Neuronal stem cell (in vitro differentiated cells): ENCODE measurements at regions not wholly inside any gene's neighbourhood (a gene's known extent, or its start where the extent isn't known, plus 50 kb on each side); places are given as distances from the start of the nearest gene placed in this dataset.

ENCODE experiments used
- DNase-seq: peaks from one replicate; pipeline ENCODE4 v3.0.0-alpha.2; 2013; ENCODE audit warnings: low spot score
- H2AFZ ChIP-seq: one replicate; pipeline ENCODE4 v1.6.1; 2013; ENCODE audit warnings: mild to moderate bottlenecking, low read length, inconsistent platforms
- H2AK5ac ChIP-seq: 2 replicates; pipeline ENCODE4 v1.6.1; 2013; ENCODE audit warnings: low read depth, mild to moderate bottlenecking, inconsistent platforms, low read length, moderate library complexity, mixed read lengths
- H2BK120ac ChIP-seq: 2 replicates; pipeline ENCODE4 v1.6.1; 2013; ENCODE audit warnings: low read depth, mild to moderate bottlenecking, inconsistent platforms, low read length, moderate library complexity, mixed read lengths
- H2BK12ac ChIP-seq: one replicate; pipeline ENCODE4 v1.6.1; 2013; ENCODE audit warnings: low read length, inconsistent platforms
- H2BK15ac ChIP-seq: 2 replicates; pipeline ENCODE4 v1.6.1; 2013; ENCODE audit warnings: mild to moderate bottlenecking, low read length, inconsistent platforms, mixed read lengths
- H2BK5ac ChIP-seq: one replicate; pipeline ENCODE4 v1.6.1; 2013; ENCODE audit warnings: inconsistent platforms, mild to moderate bottlenecking, low read length, moderate library complexity
- H3K14ac ChIP-seq: one replicate; pipeline ENCODE4 v1.6.1; 2013; ENCODE audit warnings: low read length, inconsistent platforms
- H3K18ac ChIP-seq: 2 replicates; pipeline ENCODE4 v1.6.1; 2013; ENCODE audit warnings: low read length, inconsistent platforms
- H3K23ac ChIP-seq: 2 replicates; pipeline ENCODE4 v1.6.1; 2013; ENCODE audit warnings: low read depth, mild to moderate bottlenecking, mixed read lengths, low read length, inconsistent platforms; ENCODE audit not compliant: poor library complexity
- H3K27ac ChIP-seq: replicated peaks from 3 replicates; pipeline ENCODE4 v1.5.1; 2013; ENCODE audit warnings: low read length, inconsistent platforms
- H3K27me3 ChIP-seq, 3 experiments: 2 replicates each; pipeline ENCODE4 v1.6.1; 2013; ENCODE audit warnings: low read length in 3 of 3, mild to moderate bottlenecking in 2 of 3, inconsistent platforms in 1 of 3, low read depth in 1 of 3, mixed read lengths in 1 of 3, moderate library complexity in 1 of 3; ENCODE audit not compliant: control insufficient read depth in 3 of 3, insufficient read depth in 3 of 3
- H3K36me3 ChIP-seq, 2 donors: replicated peaks in 1 of 2; 2 replicates each; pipeline ENCODE4 v1.6.1; 2013; ENCODE audit warnings: low read length in 2 of 2; ENCODE audit not compliant: control insufficient read depth in 2 of 2, insufficient read depth in 2 of 2
- H3K4ac ChIP-seq: 2 replicates; pipeline ENCODE4 v1.6.1; 2013; ENCODE audit warnings: inconsistent platforms, mild to moderate bottlenecking, low read length, moderate library complexity
- H3K4me1 ChIP-seq, 2 donors: 1 replicate in 1 of 2; 2 replicates in 1 of 2; pipeline ENCODE4 v1.6.1; 2013; ENCODE audit warnings: low read length in 2 of 2, low read depth in 1 of 2; ENCODE audit not compliant: control insufficient read depth in 2 of 2, insufficient read depth in 1 of 2
- H3K4me2 ChIP-seq: one replicate; pipeline ENCODE4 v1.6.1; 2013; ENCODE audit warnings: mild to moderate bottlenecking, low read length, inconsistent platforms; ENCODE audit not compliant: insufficient read depth, poor library complexity, severe bottlenecking
- H3K4me3 ChIP-seq, 2 donors: 2 replicates each; pipeline ENCODE4 v1.5.1; 2013; ENCODE audit warnings: low read length in 2 of 2, mild to moderate bottlenecking in 2 of 2, inconsistent platforms in 1 of 2, moderate library complexity in 1 of 2
- H3K79me1 ChIP-seq: one replicate; pipeline ENCODE4 v1.6.1; 2013; ENCODE audit warnings: low read depth, mild to moderate bottlenecking, inconsistent platforms, low read length, moderate library complexity
- H3K9ac ChIP-seq: one replicate; pipeline ENCODE4 v1.6.1; 2013; ENCODE audit warnings: mild to moderate bottlenecking, low read depth, low read length, inconsistent platforms; ENCODE audit not compliant: poor library complexity
- H3K9me3 ChIP-seq, 2 donors: replicated peaks in 1 of 2; 2 replicates each; pipeline versions ENCODE3 to v1.6.1; 2013; ENCODE audit warnings: low read length in 2 of 2, mild to moderate bottlenecking in 2 of 2, inconsistent platforms in 1 of 2, low read depth in 1 of 2, mixed read lengths in 1 of 2, moderate library complexity in 1 of 2; ENCODE audit not compliant: control insufficient read depth in 2 of 2, insufficient read depth in 1 of 2
- H4K8ac ChIP-seq: one replicate; pipeline ENCODE4 v1.6.1; 2013; ENCODE audit warnings: low read depth, mild to moderate bottlenecking, inconsistent platforms, low read length, moderate library complexity
- H4K91ac ChIP-seq: one replicate; pipeline ENCODE4 v1.6.1; 2013; ENCODE audit warnings: low read length, low read depth, mild to moderate bottlenecking, inconsistent platforms; ENCODE audit not compliant: poor library complexity
- WGBS, 2 donors: extraction: QIAGEN DNeasy Blood & Tissue Kit; methylation state at CpG; one replicate each; pipeline ENCODE4 v1.1.7; 2013; ENCODE audit warnings: missing lambda C conversion rate in 2 of 2, mixed read lengths in 1 of 2; ENCODE audit not compliant: insufficient read length in 2 of 2, insufficient replicate concordance in 1 of 2; ENCODE audit errors: extremely low coverage in 2 of 2; 5-methylcytosine and 5-hydroxymethylcytosine counted together

- Histone ChIP-seq H3K36me3 (no peaks in the 10 kb centered on the region), H4K91ac (no peak overlapping the region), H2BK5ac (no peak overlapping the region), H3K18ac (no peak overlapping the region), H3K9me3 (no peaks in the 10 kb centered on the region), H3K23ac (no peak overlapping the region), H3K4me2 (no peak overlapping the region), H2BK15ac (no peak overlapping the region), H4K8ac (no peak overlapping the region), H3K79me1 (no peaks in the 10 kb centered on the region), H3K4me1 (no peaks in the 10 kb centered on the region), H2AK5ac (no peak overlapping the region), H3K9ac (no peak overlapping the region), H2BK12ac (no peak overlapping the region), H3K27me3 (no peaks in the 10 kb centered on the region), H2AFZ (no peak overlapping the region), H3K4ac (no peak overlapping the region), H3K14ac (no peak overlapping the region), H3K27ac (no peak overlapping the region), H3K4me3 (no peak overlapping the region), H2BK120ac (no peak overlapping the region)
- no peak for DNase-seq
Observed at GRCh38 chr16:77562497-77562896, 127.7 kb upstream of the ADAMTS18 start.

GRCh38 chr16:77564791-77565390 is 130.1 kb upstream of the ADAMTS18 start:
- Histone ChIP-seq H2BK15ac (no peak overlapping the region), H3K18ac (no peak overlapping the region), H3K27me3 (no peaks in the 10 kb centered on the region), H4K91ac (no peak overlapping the region), H4K8ac (no peak overlapping the region), H3K14ac (no peak overlapping the region), H3K36me3 (no peaks in the 10 kb centered on the region), H3K4me3 (no peak overlapping the region), H2AFZ (no peak overlapping the region), H3K9ac (no peak overlapping the region), H3K4me1 (no peaks in the 10 kb centered on the region), H2AK5ac (no peak overlapping the region), H2BK120ac (no peak overlapping the region), H3K4me2 (no peak overlapping the region), H3K23ac (no peak overlapping the region), H3K27ac (no peak overlapping the region), H3K4ac (no peak overlapping the region), H2BK12ac (no peak overlapping the region), H2BK5ac (no peak overlapping the region), H3K79me1 (no peaks in the 10 kb centered on the region), H3K9me3 (no peaks in the 10 kb centered on the region)
- DNase-seq: no peak
- no CpG with 5 or more reads among the region's 5 CpGs for WGBS, 2 donors

GRCh38 chr16:77569406-77569805 is 134.6 kb upstream of the ADAMTS18 start:
- Histone ChIP-seq H2AFZ (no peak overlapping the region), H3K4ac (no peak overlapping the region), H3K79me1 (no peaks in the 10 kb centered on the region), H3K4me3 (no peak overlapping the region), H3K36me3 (no peaks in the 10 kb centered on the region), H4K8ac (no peak overlapping the region), H3K4me2 (no peak overlapping the region), H2AK5ac (no peak overlapping the region), H3K9ac (no peak overlapping the region), H4K91ac (no peak overlapping the region), H3K27ac (no peak overlapping the region), H3K23ac (no peak overlapping the region), H3K14ac (no peak overlapping the region), H2BK120ac (no peak overlapping the region), H2BK15ac (no peak overlapping the region), H3K27me3 (no peaks in the 10 kb centered on the region), H3K4me1 (no peaks in the 10 kb centered on the region), H2BK12ac (no peak overlapping the region), H3K18ac (no peak overlapping the region), H3K9me3 (no peaks in the 10 kb centered on the region), H2BK5ac (no peak overlapping the region)
- WGBS, 2 donors: no CpG with 5 or more reads among the region's 5 CpGs
- DNase-seq: no peak

- Histone ChIP-seq H3K36me3 (no peaks in the 10 kb centered on the region), H3K79me1 (no peaks in the 10 kb centered on the region), H2AFZ (no peak overlapping the region), H3K4ac (no peak overlapping the region), H2BK12ac (no peak overlapping the region), H3K9ac (no peak overlapping the region), H2AK5ac (no peak overlapping the region), H2BK120ac (no peak overlapping the region), H3K4me3 (no peak overlapping the region), H4K91ac (no peak overlapping the region), H4K8ac (no peak overlapping the region), H3K18ac (no peak overlapping the region), H2BK15ac (no peak overlapping the region), H3K14ac (no peak overlapping the region), H3K4me2 (no peak overlapping the region), H3K27me3 (no peaks in the 10 kb centered on the region), H3K23ac (no peak overlapping the region), H3K4me1 (no peaks in the 10 kb centered on the region), H3K9me3 (no peaks in the 10 kb centered on the region), H2BK5ac (no peak overlapping the region), H3K27ac (no peak overlapping the region)
- no peak for DNase-seq
- WGBS, 2 donors: no CpG with 5 or more reads among the region's 1 CpG
Observed at GRCh38 chr16:77570574-77570973, 135.7 kb upstream of the ADAMTS18 start.
